ENCODE measurements at regions not wholly inside any gene's neighbourhood (a gene's known extent, or its start where the extent isn't known, plus 50 kb on each side); places are given as distances from the start of the nearest gene placed in this dataset.
"Not testable (repeated sequence)": the region's sequence is repeated elsewhere in the genome, so short reads cannot be mapped to it uniquely, and the experiment has no call there.

- peaks cover 0 to 41% (median 15%) of the 10 kb centered on the region in 5 experiments for H3K27me3 ChIP-seq (replicated peaks in 2 of 5; ENCODE audit: control insufficient read depth in 4 of 5, insufficient read depth in 5 of 5, low read length in 4 of 5)
- H3K9me3 ChIP-seq (ENCODE audit: control extremely low read depth in 1 of 5, control insufficient read depth in 4 of 5, insufficient read depth in 2 of 5, low read depth in 1 of 5, low read length in 4 of 5); H3K4me3 ChIP-seq (ENCODE audit: control insufficient read depth in 1 of 7, extremely low read depth in 1 of 7, insufficient read depth in 4 of 7, low read depth in 2 of 7, low read length in 6 of 7); POLR2A ChIA-PET; CTCF ChIA-PET; H3K36me3 ChIP-seq (ENCODE audit: control insufficient read depth in 4 of 4, insufficient read depth in 4 of 4, low read length in 3 of 4); DNase-seq; H3K27ac ChIP-seq (ENCODE audit: insufficient read depth in 1 of 2, low read depth in 1 of 2, low read length in 2 of 2, poor library complexity in 1 of 2, severe bottlenecking in 2 of 2): not testable (repeated sequence)
- WGBS (ENCODE audit: insufficient coverage) = 92% methylated on average over 29 of the region's 35 CpGs
- peaks cover 0 to 10% (median 10%) of the 10 kb centered on the region in 4 experiments for H3K4me1 ChIP-seq (ENCODE audit: control extremely low read depth in 1 of 4, control insufficient read depth in 4 of 4, insufficient read depth in 4 of 4, low read length in 3 of 4)
Observed at GRCh38 chr17:62139690-62140354, 74.7 kb upstream of the MED13 start.

- peaks cover 0 to 41% (median 15%) of the 10 kb centered on the region in 5 experiments for H3K27me3 ChIP-seq (replicated peaks in 2 of 5; ENCODE audit: control insufficient read depth in 4 of 5, insufficient read depth in 5 of 5, low read length in 4 of 5)
- 77% methylated on average over 26 of the region's 26 CpGs for WGBS (ENCODE audit: insufficient coverage)
- POLR2A ChIA-PET = no interaction called here
Observed at GRCh38 chr17:62139141-62139540, 74.1 kb upstream of the MED13 start.

DNA sequence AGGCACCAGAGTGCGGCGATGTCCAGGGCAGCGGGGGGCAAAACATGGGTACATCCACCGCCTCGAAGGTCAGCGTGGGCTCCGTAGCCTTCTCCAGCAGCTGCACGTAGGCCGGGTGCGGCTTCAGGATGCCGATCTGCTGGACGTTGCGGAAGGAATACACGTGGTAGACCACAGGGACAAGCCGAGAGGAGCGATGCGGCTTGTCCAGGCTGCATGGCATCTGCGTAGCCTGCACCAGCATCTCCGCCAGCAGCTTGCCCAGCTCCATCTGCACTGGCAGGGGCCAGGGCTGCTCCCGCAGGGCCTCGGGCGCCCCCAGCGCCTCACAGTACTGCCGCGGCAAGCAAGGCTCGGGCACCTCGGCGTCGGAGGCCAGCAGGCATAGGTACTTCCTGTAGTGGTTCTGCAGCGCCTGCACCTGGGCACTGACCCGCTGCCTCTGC lies 73.6 kb upstream of the MED13 start:
- Histone ChIP-seq H3K4me3 (ENCODE audit: control insufficient read depth in 1 of 7, extremely low read depth in 1 of 7, insufficient read depth in 4 of 7, low read depth in 2 of 7, low read length in 6 of 7) (peak overlapping the region in 6 of 7 experiments; percentile 8 to 58 (median 30)), H3K27me3 (replicated peaks in 2 of 5; ENCODE audit: control insufficient read depth in 4 of 5, insufficient read depth in 5 of 5, low read length in 4 of 5) (peaks cover 0 to 41% (median 15%) of the 10 kb centered on the region in 5 experiments), H3K4me1 (ENCODE audit: control extremely low read depth in 1 of 4, control insufficient read depth in 4 of 4, insufficient read depth in 4 of 4, low read length in 3 of 4) (peaks cover 0 to 10% (median 10%) of the 10 kb centered on the region in 4 experiments)
- WGBS (ENCODE audit: insufficient coverage) = 14% methylated on average over 24 of the region's 31 CpGs
- H3K27ac ChIP-seq (ENCODE audit: insufficient read depth in 1 of 2, low read depth in 1 of 2, low read length in 2 of 2, poor library complexity in 1 of 2, severe bottlenecking in 2 of 2); H3K36me3 ChIP-seq (ENCODE audit: control insufficient read depth in 4 of 4, insufficient read depth in 4 of 4, low read length in 3 of 4); POLR2A ChIA-PET; CTCF ChIA-PET; H3K9me3 ChIP-seq (ENCODE audit: control extremely low read depth in 1 of 5, control insufficient read depth in 4 of 5, insufficient read depth in 2 of 5, low read depth in 1 of 5, low read length in 4 of 5): not testable (repeated sequence)
- DNase-seq = peak; percentile 14 to 53 (median 15)

More at GRCh38 chr17:62139141-62139540, 74.1 kb upstream of the MED13 start:
- H3K36me3 ChIP-seq (ENCODE audit: control insufficient read depth in 4 of 4, insufficient read depth in 4 of 4, low read length in 3 of 4) = no peaks in the 10 kb centered on the region
- CTCF ChIA-PET = no interaction called here
- no peak for DNase-seq
- H3K9me3 ChIP-seq (ENCODE audit: control extremely low read depth in 1 of 5, control insufficient read depth in 4 of 5, insufficient read depth in 2 of 5, low read depth in 1 of 5, low read length in 4 of 5) = peaks cover 0 to 4% (median 0%) of the 10 kb centered on the region in 5 experiments
- no peak overlapping the region for H3K27ac ChIP-seq (ENCODE audit: insufficient read depth in 1 of 2, low read depth in 1 of 2, low read length in 2 of 2, poor library complexity in 1 of 2, severe bottlenecking in 2 of 2)
- peak overlapping the region in 1 of 7 experiments; percentile 58 for H3K4me3 ChIP-seq (ENCODE audit: control insufficient read depth in 1 of 7, extremely low read depth in 1 of 7, insufficient read depth in 4 of 7, low read depth in 2 of 7, low read length in 6 of 7)
- H3K4me1 ChIP-seq (ENCODE audit: control extremely low read depth in 1 of 4, control insufficient read depth in 4 of 4, insufficient read depth in 4 of 4, low read length in 3 of 4) = peaks cover 0 to 10% (median 10%) of the 10 kb centered on the region in 4 experiments

- Histone ChIP-seq H3K27me3 (replicated peaks in 2 of 5; ENCODE audit: control insufficient read depth in 4 of 5, insufficient read depth in 5 of 5, low read length in 4 of 5) (peaks cover 0 to 41% (median 15%) of the 10 kb centered on the region in 5 experiments), H3K4me1 (ENCODE audit: control extremely low read depth in 1 of 4, control insufficient read depth in 4 of 4, insufficient read depth in 4 of 4, low read length in 3 of 4) (peaks cover 0 to 10% (median 10%) of the 10 kb centered on the region in 4 experiments), H3K4me3 (ENCODE audit: control insufficient read depth in 1 of 7, extremely low read depth in 1 of 7, insufficient read depth in 4 of 7, low read depth in 2 of 7, low read length in 6 of 7) (peak overlapping the region in 6 of 7 experiments; percentile 8 to 58 (median 30))
- peak; percentile 6 to 56 (median 29) for DNase-seq
- H3K36me3 ChIP-seq (ENCODE audit: control insufficient read depth in 4 of 4, insufficient read depth in 4 of 4, low read length in 3 of 4); H3K9me3 ChIP-seq (ENCODE audit: control extremely low read depth in 1 of 5, control insufficient read depth in 4 of 5, insufficient read depth in 2 of 5, low read depth in 1 of 5, low read length in 4 of 5); CTCF ChIA-PET; POLR2A ChIA-PET; H3K27ac ChIP-seq (ENCODE audit: insufficient read depth in 1 of 2, low read depth in 1 of 2, low read length in 2 of 2, poor library complexity in 1 of 2, severe bottlenecking in 2 of 2): not testable (repeated sequence)
- WGBS (ENCODE audit: insufficient coverage) = 14% methylated on average over 64 of the region's 92 CpGs
Observed at GRCh38 chr17:62137734-62138624, 72.9 kb upstream of the MED13 start.

DNA sequence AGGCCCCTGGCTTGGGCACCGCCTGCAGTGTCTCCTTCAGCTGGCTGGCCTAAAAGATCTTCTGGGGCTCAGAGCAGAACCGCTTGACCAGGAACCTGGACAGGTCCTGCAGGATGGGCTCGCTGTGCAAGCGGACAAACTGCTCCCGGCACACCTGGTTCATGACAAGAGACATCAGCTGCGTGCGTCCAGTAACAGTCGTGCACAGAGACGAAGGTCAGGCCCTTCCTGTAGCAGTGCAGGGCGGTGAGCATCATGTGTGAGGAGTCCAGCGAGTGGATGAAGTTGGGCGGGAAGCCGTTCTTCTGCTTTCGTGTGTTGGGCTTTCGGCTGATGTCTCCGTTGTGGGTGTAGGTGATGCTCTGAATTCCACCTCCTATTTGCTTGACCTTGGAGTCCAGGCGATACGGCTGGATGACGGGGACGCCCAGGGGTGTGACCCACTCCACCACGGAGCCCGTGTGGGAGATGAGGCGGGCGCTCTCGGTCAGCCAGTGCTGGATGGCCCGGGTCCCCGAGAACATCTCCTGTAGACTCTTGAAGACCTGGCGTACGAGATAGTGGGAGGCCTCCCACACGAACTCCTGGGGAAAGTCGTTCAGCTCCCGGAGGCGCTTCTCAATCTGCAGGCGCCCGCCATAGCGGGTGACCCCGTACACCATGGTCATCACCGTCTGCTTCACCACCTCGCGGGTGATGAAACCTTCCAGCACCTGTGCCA lies 72.1 kb upstream of the MED13 start:
- 93% methylated on average over 39 of the region's 40 CpGs for WGBS (ENCODE audit: insufficient coverage)
- CTCF ChIA-PET = not testable (repeated sequence)

DNA sequence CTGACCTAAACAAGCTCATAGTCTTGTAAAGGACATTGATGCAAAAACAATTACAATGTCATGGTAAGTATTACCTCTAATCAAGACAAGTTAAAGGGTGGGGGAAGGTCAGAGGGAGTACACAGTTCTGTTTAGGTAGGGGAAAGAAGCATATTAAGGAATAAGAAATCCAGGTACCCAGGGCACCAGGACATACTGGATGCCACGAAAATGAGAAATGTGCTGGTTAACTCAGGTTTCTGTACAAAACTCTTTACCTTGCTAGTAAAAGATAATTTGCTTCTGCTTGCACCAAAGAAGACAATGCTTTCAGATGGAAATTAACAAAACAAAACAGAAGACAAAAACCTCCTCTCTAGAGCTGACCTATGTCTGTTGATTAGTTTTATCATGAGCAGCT lies 70.7 kb upstream of the MED13 start:
- DNase-seq = no peak
- CTCF ChIA-PET = interaction anchor here (0.5 kb wide), 1 partner anchor 822 kb away, joined by 3 read pairs; no protein-coding TSS in a partner anchor
- no peaks in the 10 kb centered on the region for H3K36me3 ChIP-seq (ENCODE audit: control insufficient read depth in 4 of 4, insufficient read depth in 4 of 4, low read length in 3 of 4)
- peaks cover 0 to 10% (median 10%) of the 10 kb centered on the region in 4 experiments for H3K4me1 ChIP-seq (ENCODE audit: control extremely low read depth in 1 of 4, control insufficient read depth in 4 of 4, insufficient read depth in 4 of 4, low read length in 3 of 4)
- POLR2A ChIA-PET = no interaction called here
- peaks cover 0 to 41% (median 17%) of the 10 kb centered on the region in 5 experiments for H3K27me3 ChIP-seq (replicated peaks in 2 of 5; ENCODE audit: control insufficient read depth in 4 of 5, insufficient read depth in 5 of 5, low read length in 4 of 5)
- WGBS (ENCODE audit: insufficient coverage) = no CpG with 5 or more reads among the region's 1 CpG
- H3K9me3 ChIP-seq (ENCODE audit: control extremely low read depth in 1 of 5, control insufficient read depth in 4 of 5, insufficient read depth in 2 of 5, low read depth in 1 of 5, low read length in 4 of 5) = peaks cover 0 to 4% (median 0%) of the 10 kb centered on the region in 5 experiments
- no peak overlapping the region for H3K4me3 ChIP-seq (ENCODE audit: control insufficient read depth in 1 of 7, extremely low read depth in 1 of 7, insufficient read depth in 4 of 7, low read depth in 2 of 7, low read length in 6 of 7)
- no peak overlapping the region for H3K27ac ChIP-seq (ENCODE audit: insufficient read depth in 1 of 2, low read depth in 1 of 2, low read length in 2 of 2, poor library complexity in 1 of 2, severe bottlenecking in 2 of 2)

More for the DNA sequence above, 72.1 kb upstream of the MED13 start:
- Histone ChIP-seq H3K27me3 (replicated peaks in 2 of 5; ENCODE audit: control insufficient read depth in 4 of 5, insufficient read depth in 5 of 5, low read length in 4 of 5) (peaks cover 0 to 41% (median 15%) of the 10 kb centered on the region in 5 experiments), H3K4me1 (ENCODE audit: control extremely low read depth in 1 of 4, control insufficient read depth in 4 of 4, insufficient read depth in 4 of 4, low read length in 3 of 4) (peaks cover 0 to 10% (median 10%) of the 10 kb centered on the region in 4 experiments)
- DNase-seq; H3K9me3 ChIP-seq (ENCODE audit: control extremely low read depth in 1 of 5, control insufficient read depth in 4 of 5, insufficient read depth in 2 of 5, low read depth in 1 of 5, low read length in 4 of 5); H3K4me3 ChIP-seq (ENCODE audit: control insufficient read depth in 1 of 7, extremely low read depth in 1 of 7, insufficient read depth in 4 of 7, low read depth in 2 of 7, low read length in 6 of 7); POLR2A ChIA-PET; H3K36me3 ChIP-seq (ENCODE audit: control insufficient read depth in 4 of 4, insufficient read depth in 4 of 4, low read length in 3 of 4); H3K27ac ChIP-seq (ENCODE audit: insufficient read depth in 1 of 2, low read depth in 1 of 2, low read length in 2 of 2, poor library complexity in 1 of 2, severe bottlenecking in 2 of 2): not testable (repeated sequence)
